Thoracic aorta (tissue), 2 donors: ENCODE measurements at regions not wholly inside any gene's neighbourhood (a gene's known extent, or its start where the extent isn't known, plus 50 kb on each side); places are given as distances from the start of the nearest gene placed in this dataset.

Experiments used
- ATAC-seq: fragments of 150-250 bp; one replicate; pipeline ENCODE4 v1.8.0; 2017; ENCODE audit warnings: low read depth; ENCODE audit not compliant: insufficient number of reproducible peaks, low FRiP score
- DNase-seq: peaks from one replicate; pipeline ENCODE4 v3.0.0-alpha.2; 2020; ENCODE audit warnings: low spot score
- H3K27ac ChIP-seq, 2 donors: fragments of 200-600 bp; sonication (generic); 1 replicate in 1 of 2; 2 replicates in 1 of 2; pipeline ENCODE4 v1.5.1; 2016; ENCODE audit warnings: mild to moderate bottlenecking in 2 of 2, moderate library complexity in 2 of 2
- H3K27me3 ChIP-seq: fragments of 200-600 bp; sonication (generic); replicated peaks from 2 replicates; pipeline ENCODE4 v1.6.0; 2016; ENCODE audit warnings: mild to moderate bottlenecking; ENCODE audit not compliant: insufficient read depth
- H3K36me3 ChIP-seq: fragments of 200-600 bp; sonication (generic); one replicate; pipeline ENCODE4 v1.5.1; 2016
- H3K4me1 ChIP-seq, 2 donors: fragments of 200-600 bp; sonication (generic); 1 replicate in 1 of 2; 2 replicates in 1 of 2; pipeline versions ENCODE4 v1.5.1 to v1.6.0; 2016; ENCODE audit warnings: low read depth in 2 of 2, mild to moderate bottlenecking in 1 of 2; ENCODE audit not compliant: control insufficient read depth in 1 of 2
- H3K4me3 ChIP-seq: fragments of 200-600 bp; sonication (generic); 2 replicates; pipeline ENCODE4 v1.5.1; 2016; ENCODE audit warnings: mild to moderate bottlenecking
- H3K9me3 ChIP-seq: fragments of 200-600 bp; sonication (generic); 2 replicates; pipeline ENCODE4 v1.5.1; 2016
- TF ChIP-seq, protein P1 (sequence below): fragments of 200-600 bp; sonication (generic); IDR thresholded peaks from one replicate; pipeline ENCODE4 v1.5.1; 2019; ENCODE audit warnings: antibody characterized with exemption

DNA sequence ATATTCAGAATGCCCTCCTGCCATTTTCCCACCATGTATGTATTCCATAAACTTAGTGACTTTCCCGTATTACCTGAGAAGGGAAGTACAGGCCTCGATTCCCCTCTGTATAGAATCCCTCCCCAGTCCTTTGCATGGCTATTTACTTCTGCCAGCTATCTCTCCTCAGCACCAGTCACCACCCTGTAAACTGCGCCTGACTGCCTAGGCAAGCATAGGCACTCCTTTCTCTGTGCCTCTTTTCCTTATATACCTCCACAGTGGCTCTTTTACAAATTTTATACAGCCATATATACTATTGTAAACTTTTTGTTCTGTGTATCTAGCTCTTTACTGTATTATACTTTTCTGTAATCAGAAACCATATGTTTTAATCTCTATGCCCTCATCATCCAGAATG lies 130.9 kb upstream of the TET2 start:
- TF ChIP-seq, protein P1, sequence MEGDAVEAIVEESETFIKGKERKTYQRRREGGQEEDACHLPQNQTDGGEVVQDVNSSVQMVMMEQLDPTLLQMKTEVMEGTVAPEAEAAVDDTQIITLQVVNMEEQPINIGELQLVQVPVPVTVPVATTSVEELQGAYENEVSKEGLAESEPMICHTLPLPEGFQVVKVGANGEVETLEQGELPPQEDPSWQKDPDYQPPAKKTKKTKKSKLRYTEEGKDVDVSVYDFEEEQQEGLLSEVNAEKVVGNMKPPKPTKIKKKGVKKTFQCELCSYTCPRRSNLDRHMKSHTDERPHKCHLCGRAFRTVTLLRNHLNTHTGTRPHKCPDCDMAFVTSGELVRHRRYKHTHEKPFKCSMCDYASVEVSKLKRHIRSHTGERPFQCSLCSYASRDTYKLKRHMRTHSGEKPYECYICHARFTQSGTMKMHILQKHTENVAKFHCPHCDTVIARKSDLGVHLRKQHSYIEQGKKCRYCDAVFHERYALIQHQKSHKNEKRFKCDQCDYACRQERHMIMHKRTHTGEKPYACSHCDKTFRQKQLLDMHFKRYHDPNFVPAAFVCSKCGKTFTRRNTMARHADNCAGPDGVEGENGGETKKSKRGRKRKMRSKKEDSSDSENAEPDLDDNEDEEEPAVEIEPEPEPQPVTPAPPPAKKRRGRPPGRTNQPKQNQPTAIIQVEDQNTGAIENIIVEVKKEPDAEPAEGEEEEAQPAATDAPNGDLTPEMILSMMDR, result no peak
- no peak for DNase-seq
- Histone ChIP-seq H3K9me3 (no peaks in the 10 kb centered on the region), H3K4me3 (no peak overlapping the region), H3K4me1 (no peaks in the 10 kb centered on the region), H3K27me3 (no peaks in the 10 kb centered on the region), H3K27ac (no peak overlapping the region), H3K36me3 (no peaks in the 10 kb centered on the region)
- ATAC-seq, result peak; percentile 69

DNA sequence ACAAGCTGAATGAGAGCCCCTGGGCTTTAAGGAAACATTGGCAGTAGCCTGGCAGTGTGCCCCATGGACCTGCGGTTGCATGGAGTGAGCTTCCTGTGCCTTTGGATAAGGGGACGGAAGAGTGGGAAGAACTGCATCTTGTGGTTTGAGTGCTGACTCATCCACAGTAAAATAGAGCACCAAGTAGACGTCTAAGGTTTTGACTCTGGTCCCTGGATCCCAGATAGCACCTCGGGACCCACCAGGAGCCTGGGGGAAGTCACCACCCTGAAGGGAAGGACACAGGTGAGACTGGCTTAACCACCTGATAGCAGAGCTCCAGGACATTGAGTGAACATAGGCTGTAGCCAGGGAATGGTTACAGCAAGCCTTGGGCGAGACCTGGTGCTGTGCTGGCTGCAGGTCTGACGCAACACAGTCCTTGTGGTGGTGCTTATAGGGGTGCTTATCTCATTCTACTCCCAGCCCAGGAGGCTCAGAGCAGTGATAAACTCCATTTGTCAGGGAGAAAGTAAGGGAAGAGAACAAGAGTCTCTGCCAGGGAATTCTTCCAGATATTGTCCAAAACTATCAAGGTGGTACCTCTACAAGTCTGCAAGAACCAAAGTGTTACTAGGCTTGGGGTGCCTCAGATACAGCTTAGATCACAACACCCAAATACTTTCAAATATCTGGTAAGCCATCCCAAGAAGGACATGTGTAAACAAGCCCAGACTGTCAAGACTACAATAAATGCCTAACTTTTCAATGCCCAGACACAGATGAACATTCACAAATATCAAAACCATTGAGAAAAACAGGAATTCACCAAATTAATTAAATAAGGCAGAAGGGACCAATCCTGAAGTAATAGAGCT lies 123.6 kb upstream of the TET2 start:
- ATAC-seq, result no peak
- Histone ChIP-seq H3K9me3 (peaks cover 3% of the 10 kb centered on the region), H3K4me1 (no peaks in the 10 kb centered on the region), H3K36me3 (no peaks in the 10 kb centered on the region), H3K27ac (no peak overlapping the region), H3K27me3 (no peaks in the 10 kb centered on the region), H3K4me3 (no peak overlapping the region)
- DNase-seq, result no peak
- TF ChIP-seq, protein P1, result no peak

DNA sequence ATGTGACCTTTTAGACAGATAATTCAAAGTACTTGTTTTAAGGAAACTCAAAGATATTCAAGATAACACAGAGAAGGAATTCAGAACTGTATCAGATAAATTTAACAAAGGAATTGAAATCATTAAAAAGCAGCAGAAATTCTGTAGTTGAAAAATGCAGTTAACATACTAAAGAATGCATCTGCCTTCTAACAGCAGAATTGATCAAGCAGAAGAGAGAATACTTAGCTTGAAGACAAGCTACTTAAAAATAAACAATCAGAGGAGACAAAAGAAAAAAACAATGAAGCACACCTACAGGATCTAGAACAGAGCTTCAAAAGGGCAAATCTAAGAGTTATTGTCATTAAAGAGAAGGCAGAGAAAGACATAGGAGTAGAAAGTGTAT lies 123.0 kb upstream of the TET2 start:
- no peak for ATAC-seq
- Histone ChIP-seq H3K9me3 (peaks cover 3% of the 10 kb centered on the region), H3K4me3 (no peak overlapping the region), H3K27ac (no peak overlapping the region), H3K4me1 (no peaks in the 10 kb centered on the region), H3K27me3 (no peaks in the 10 kb centered on the region), H3K36me3 (no peaks in the 10 kb centered on the region)
- TF ChIP-seq, protein P1, result no peak
- DNase-seq, result no peak

DNA sequence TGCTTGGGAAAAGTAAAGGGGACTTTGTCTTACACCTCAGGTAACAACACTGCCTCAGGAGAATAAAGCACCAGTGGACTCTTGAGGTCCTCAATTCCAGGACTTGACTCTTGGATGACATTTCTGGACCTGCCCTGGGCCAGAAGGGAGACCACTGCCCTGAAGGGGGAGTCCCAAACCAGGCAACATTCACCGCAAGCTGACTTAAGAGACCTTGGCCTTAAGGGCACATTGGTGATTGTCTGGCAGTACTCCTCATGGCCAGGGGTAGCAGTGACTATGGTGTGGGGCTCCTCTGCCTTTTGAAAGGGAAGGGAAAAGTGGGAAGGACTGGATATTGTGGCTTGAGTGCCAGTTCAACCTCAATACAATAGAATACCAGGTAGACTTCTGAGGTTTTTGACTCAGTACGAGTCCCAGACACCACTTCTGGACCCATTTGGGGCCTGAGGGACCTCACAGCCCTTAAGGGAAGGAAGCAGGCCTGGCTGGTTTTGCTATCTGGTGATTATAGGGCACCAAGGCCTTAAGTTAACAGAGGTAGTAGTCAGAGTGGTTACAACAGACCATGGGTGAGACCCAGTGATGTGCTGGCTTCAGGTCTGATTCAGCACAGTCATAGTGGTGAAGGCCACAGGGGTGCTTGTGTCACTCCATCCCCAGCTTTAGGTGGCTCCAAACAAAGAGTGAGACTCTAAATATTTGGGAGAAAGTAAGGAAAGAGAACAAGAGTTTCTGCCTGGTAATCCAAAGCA lies 121.2 kb upstream of the TET2 start:
- TF ChIP-seq, protein P1, result no peak
- Histone ChIP-seq H3K4me1 (no peaks in the 10 kb centered on the region), H3K27me3 (no peaks in the 10 kb centered on the region), H3K27ac (no peak overlapping the region), H3K4me3 (no peak overlapping the region), H3K9me3 (peaks cover 3% of the 10 kb centered on the region), H3K36me3 (no peaks in the 10 kb centered on the region)
- no peak for DNase-seq
- ATAC-seq, result no peak

DNA sequence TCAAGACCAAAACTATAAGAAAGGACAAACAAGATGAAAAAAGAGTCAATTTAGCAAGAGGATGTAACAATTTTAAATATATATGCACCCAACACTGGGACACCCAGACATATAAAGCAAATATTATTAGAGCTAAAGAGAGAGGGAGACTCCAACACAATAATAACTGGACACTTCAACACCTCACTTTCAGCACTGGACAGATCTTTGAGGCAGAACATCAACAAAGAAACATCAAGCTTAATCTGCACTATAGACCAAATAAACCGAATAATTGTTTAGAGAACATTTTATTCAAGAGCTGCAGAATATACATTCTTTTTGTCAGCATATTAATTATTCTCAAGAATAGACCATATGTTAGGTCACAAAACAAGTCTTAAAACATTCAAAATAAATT lies 109.7 kb upstream of the TET2 start:
- H3K4me3 ChIP-seq, result no peak overlapping the region
- ATAC-seq (no peak), DNase-seq (no peak)
- H3K4me1 ChIP-seq, result no peaks in the 10 kb centered on the region
- no peaks in the 10 kb centered on the region for H3K36me3 ChIP-seq
- H3K9me3 ChIP-seq, result peaks cover under 1% of the 10 kb centered on the region
- TF ChIP-seq, protein P1, result no peak
- no peaks in the 10 kb centered on the region for H3K27me3 ChIP-seq
- no peak overlapping the region for H3K27ac ChIP-seq
